ENCODE measurements at regions not wholly inside any gene's neighbourhood (a gene's known extent, or its start where the extent isn't known, plus 50 kb on each side); places are given as distances from the start of the nearest gene placed in this dataset.

GRCh38 chr16:6428861-6429260 is 903.8 kb upstream of the RBFOX1 start:
- Mint-ChIP-seq H3K36me3 (no peaks in the 10 kb centered on the region), H3K4me3 (no peak overlapping the region), H3K27me3 (no peaks in the 10 kb centered on the region), H3K4me1 (ENCODE audit: unreplicated experiment) (no peaks in the 10 kb centered on the region), H3K9me3 (no peaks in the 10 kb centered on the region), H3K27ac (no peak overlapping the region)
- no peak for TF ChIP-seq CTCF (conservative IDR thresholded peaks at IDR 0.05)
- no peak for DNase-seq (ENCODE audit: extremely low spot score, unreplicated experiment)

GRCh38 chr16:6427621-6428020 is 905.0 kb upstream of the RBFOX1 start:
- Mint-ChIP-seq H3K36me3 (no peaks in the 10 kb centered on the region), H3K27me3 (no peaks in the 10 kb centered on the region), H3K27ac (no peak overlapping the region), H3K4me3 (no peak overlapping the region), H3K9me3 (no peaks in the 10 kb centered on the region), H3K4me1 (ENCODE audit: unreplicated experiment) (no peaks in the 10 kb centered on the region)
- no peak for DNase-seq (ENCODE audit: extremely low spot score, unreplicated experiment)
- TF ChIP-seq CTCF (conservative IDR thresholded peaks at IDR 0.05), result no peak

GRCh38 chr16:6407596-6407995 is 925.0 kb upstream of the RBFOX1 start:
- no peaks in the 10 kb centered on the region for H3K4me1 Mint-ChIP-seq (ENCODE audit: unreplicated experiment)
- H3K36me3 Mint-ChIP-seq, result no peaks in the 10 kb centered on the region
- no peak overlapping the region for H3K27ac Mint-ChIP-seq
- no peak for DNase-seq (ENCODE audit: extremely low spot score, unreplicated experiment)
- no peak overlapping the region for H3K4me3 Mint-ChIP-seq
- no peaks in the 10 kb centered on the region for H3K27me3 Mint-ChIP-seq
- no peak for TF ChIP-seq CTCF (conservative IDR thresholded peaks at IDR 0.05)
- no peaks in the 10 kb centered on the region for H3K9me3 Mint-ChIP-seq

GRCh38 chr16:6406028-6406427 is 926.6 kb upstream of the RBFOX1 start:
- TF ChIP-seq CTCF (conservative IDR thresholded peaks at IDR 0.05), result no peak
- no peak for DNase-seq (ENCODE audit: extremely low spot score, unreplicated experiment)
- no peaks in the 10 kb centered on the region for H3K4me1 Mint-ChIP-seq (ENCODE audit: unreplicated experiment)
- H3K27me3 Mint-ChIP-seq, result no peaks in the 10 kb centered on the region
- no peak overlapping the region for H3K4me3 Mint-ChIP-seq
- no peaks in the 10 kb centered on the region for H3K36me3 Mint-ChIP-seq
- no peak overlapping the region for H3K27ac Mint-ChIP-seq
- H3K9me3 Mint-ChIP-seq, result no peaks in the 10 kb centered on the region

GRCh38 chr16:6382924-6383459 is 949.7 kb upstream of the RBFOX1 start:
- Mint-ChIP-seq H3K4me3 (no peak overlapping the region), H3K36me3 (no peaks in the 10 kb centered on the region), H3K4me1 (ENCODE audit: unreplicated experiment) (no peaks in the 10 kb centered on the region), H3K27ac (no peak overlapping the region), H3K9me3 (no peaks in the 10 kb centered on the region), H3K27me3 (no peaks in the 10 kb centered on the region)
- DNase-seq (ENCODE audit: extremely low spot score, unreplicated experiment), result no peak
- no peak for TF ChIP-seq CTCF (conservative IDR thresholded peaks at IDR 0.05)

GRCh38 chr16:6381896-6382295 is 950.7 kb upstream of the RBFOX1 start:
- H3K27ac Mint-ChIP-seq, result no peak overlapping the region
- H3K4me3 Mint-ChIP-seq, result no peak overlapping the region
- no peak for DNase-seq (ENCODE audit: extremely low spot score, unreplicated experiment)
- H3K36me3 Mint-ChIP-seq, result no peaks in the 10 kb centered on the region
- TF ChIP-seq CTCF (conservative IDR thresholded peaks at IDR 0.05), result no peak
- H3K9me3 Mint-ChIP-seq, result no peaks in the 10 kb centered on the region
- H3K4me1 Mint-ChIP-seq (ENCODE audit: unreplicated experiment), result no peaks in the 10 kb centered on the region
- no peaks in the 10 kb centered on the region for H3K27me3 Mint-ChIP-seq
